OCI-LY1 (cell line): ENCODE measurements at regions not wholly inside any gene's neighbourhood (a gene's known extent, or its start where the extent isn't known, plus 50 kb on each side); places are given as distances from the start of the nearest gene placed in this dataset.

Experiments used
- H2AFZ ChIP-seq: fragments of 200-600 bp; sonication (generic), shearing (Covaris generic); 2 replicates; pipeline ENCODE4 v1.6.0; 2014; ENCODE audit warnings: antibody characterized with exemption, mild to moderate bottlenecking, low read length
- H3F3A ChIP-seq: fragments of 200-600 bp; sonication (generic), shearing (Covaris generic); 2 replicates; pipeline ENCODE4 v1.6.0; 2014; ENCODE audit warnings: mild to moderate bottlenecking, antibody characterized with exemption, low read length, moderate library complexity; ENCODE audit not compliant: insufficient read depth
- H3K27ac ChIP-seq: fragments of 200-600 bp; sonication (generic); 2 replicates; pipeline ENCODE4 v1.5.1; 2014; ENCODE audit warnings: low read length, mixed run types, mild to moderate bottlenecking, low read depth; ENCODE audit not compliant: poor library complexity, severe bottlenecking
- H3K27me3 ChIP-seq: fragments of 200-600 bp; sonication (generic); 2 replicates; pipeline ENCODE4 v1.6.0; 2014; ENCODE audit warnings: antibody characterized with exemption, mild to moderate bottlenecking, low read length, moderate library complexity; ENCODE audit not compliant: insufficient read depth
- H3K36me3 ChIP-seq: fragments of 200-600 bp; sonication (generic); 2 replicates; pipeline ENCODE4 v1.6.1; 2014; ENCODE audit warnings: mild to moderate bottlenecking, antibody characterized with exemption, low read length, moderate library complexity, mixed read lengths; ENCODE audit not compliant: insufficient read depth
- H3K4me1 ChIP-seq: fragments of 200-600 bp; sonication (generic); 2 replicates; pipeline ENCODE4 v1.5.1; 2014; ENCODE audit warnings: mild to moderate bottlenecking, low read length, moderate library complexity; ENCODE audit not compliant: insufficient read depth, severe bottlenecking
- H3K4me2 ChIP-seq: fragments of 200-600 bp; sonication (generic), shearing (Covaris generic); 2 replicates; pipeline ENCODE4 v1.6.1; 2014; ENCODE audit warnings: low read length
- H3K4me3 ChIP-seq: fragments of 200-600 bp; sonication (generic); 2 replicates; pipeline ENCODE4 v1.5.1; 2014; ENCODE audit warnings: low read length, low read depth, mild to moderate bottlenecking, mixed read lengths; ENCODE audit not compliant: poor library complexity, severe bottlenecking
- H3K79me2 ChIP-seq: fragments of 200-600 bp; shearing (Covaris generic); 2 replicates; pipeline ENCODE4 v1.6.1; 2016; ENCODE audit warnings: mixed run types, low read length, mixed read lengths; ENCODE audit not compliant: insufficient read depth
- H3K9ac ChIP-seq: fragments of 200-600 bp; sonication (generic), shearing (Covaris generic); 2 replicates; pipeline ENCODE4 v1.6.1; 2014; ENCODE audit warnings: mild to moderate bottlenecking, low read length, mixed read lengths
- H3K9me2 ChIP-seq: fragments of 200-600 bp; sonication (generic), shearing (Covaris generic); 2 replicates; pipeline ENCODE4 v1.6.1; 2014; ENCODE audit warnings: low read depth, mild to moderate bottlenecking, low read length, mixed read lengths
- H3K9me3 ChIP-seq: fragments of 200-600 bp; shearing (Covaris generic); 2 replicates; pipeline ENCODE4 v1.6.1; 2014; ENCODE audit warnings: low read length, mixed read lengths
- H4K20me1 ChIP-seq: fragments of 200-600 bp; sonication (generic), shearing (Covaris generic); 2 replicates; pipeline ENCODE4 v1.6.0; 2016; ENCODE audit warnings: mild to moderate bottlenecking, low read length; ENCODE audit not compliant: insufficient read depth
- EZH2 ChIP-seq: fragments of 200-600 bp; sonication (generic), shearing (Covaris generic); IDR thresholded peaks from 2 replicates; pipeline ENCODE4 v1.8.0; 2017; ENCODE audit warnings: borderline replicate concordance, mixed run types, mild to moderate bottlenecking, antibody characterized with exemption, low read length, moderate library complexity, mixed read lengths
- TF ChIP-seq, protein P1 (sequence below): fragments of 200-600 bp; sonication (generic), shearing (Covaris generic); IDR thresholded peaks from 2 replicates; pipeline ENCODE4 v1.5.1; 2017; ENCODE audit warnings: mild to moderate bottlenecking, antibody characterized with exemption, low read length, moderate library complexity, mixed read lengths

DNA sequence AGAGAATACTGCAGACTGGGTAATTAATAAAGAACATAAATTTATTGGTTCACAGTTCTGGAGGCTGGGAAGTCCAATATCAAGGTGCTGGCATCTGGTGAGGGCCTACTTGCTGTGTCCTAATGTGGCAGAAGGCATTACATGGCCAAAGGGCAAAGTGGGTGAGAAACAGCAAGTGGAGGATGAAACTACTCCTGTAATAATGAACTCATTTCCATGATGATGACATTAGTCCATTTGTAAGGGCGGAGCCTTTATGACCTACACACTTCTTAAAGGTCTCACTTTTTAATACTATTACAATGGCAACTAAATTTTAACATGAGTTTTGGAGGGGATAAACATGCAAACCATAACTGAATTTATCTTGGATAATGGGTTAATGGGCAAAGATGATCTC lies 139.6 kb upstream of the SGO1 start:
- no peak overlapping the region for H2AFZ ChIP-seq
- TF ChIP-seq, protein P1, sequence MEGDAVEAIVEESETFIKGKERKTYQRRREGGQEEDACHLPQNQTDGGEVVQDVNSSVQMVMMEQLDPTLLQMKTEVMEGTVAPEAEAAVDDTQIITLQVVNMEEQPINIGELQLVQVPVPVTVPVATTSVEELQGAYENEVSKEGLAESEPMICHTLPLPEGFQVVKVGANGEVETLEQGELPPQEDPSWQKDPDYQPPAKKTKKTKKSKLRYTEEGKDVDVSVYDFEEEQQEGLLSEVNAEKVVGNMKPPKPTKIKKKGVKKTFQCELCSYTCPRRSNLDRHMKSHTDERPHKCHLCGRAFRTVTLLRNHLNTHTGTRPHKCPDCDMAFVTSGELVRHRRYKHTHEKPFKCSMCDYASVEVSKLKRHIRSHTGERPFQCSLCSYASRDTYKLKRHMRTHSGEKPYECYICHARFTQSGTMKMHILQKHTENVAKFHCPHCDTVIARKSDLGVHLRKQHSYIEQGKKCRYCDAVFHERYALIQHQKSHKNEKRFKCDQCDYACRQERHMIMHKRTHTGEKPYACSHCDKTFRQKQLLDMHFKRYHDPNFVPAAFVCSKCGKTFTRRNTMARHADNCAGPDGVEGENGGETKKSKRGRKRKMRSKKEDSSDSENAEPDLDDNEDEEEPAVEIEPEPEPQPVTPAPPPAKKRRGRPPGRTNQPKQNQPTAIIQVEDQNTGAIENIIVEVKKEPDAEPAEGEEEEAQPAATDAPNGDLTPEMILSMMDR, result no peak
- no peak for TF ChIP-seq EZH2
- H3K36me3 ChIP-seq, result no peaks in the 10 kb centered on the region
- H3F3A ChIP-seq, result no peaks in the 10 kb centered on the region
- H3K9me3 ChIP-seq, result no peaks in the 10 kb centered on the region
- no peak overlapping the region for H3K4me3 ChIP-seq
- H3K9me2 ChIP-seq, result no peaks in the 10 kb centered on the region
- no peaks in the 10 kb centered on the region for H4K20me1 ChIP-seq
- no peaks in the 10 kb centered on the region for H3K79me2 ChIP-seq
- no peaks in the 10 kb centered on the region for H3K27me3 ChIP-seq
- H3K4me1 ChIP-seq, result no peaks in the 10 kb centered on the region
- H3K9ac ChIP-seq, result no peak overlapping the region
- H3K4me2 ChIP-seq, result no peak overlapping the region
- no peak overlapping the region for H3K27ac ChIP-seq

DNA sequence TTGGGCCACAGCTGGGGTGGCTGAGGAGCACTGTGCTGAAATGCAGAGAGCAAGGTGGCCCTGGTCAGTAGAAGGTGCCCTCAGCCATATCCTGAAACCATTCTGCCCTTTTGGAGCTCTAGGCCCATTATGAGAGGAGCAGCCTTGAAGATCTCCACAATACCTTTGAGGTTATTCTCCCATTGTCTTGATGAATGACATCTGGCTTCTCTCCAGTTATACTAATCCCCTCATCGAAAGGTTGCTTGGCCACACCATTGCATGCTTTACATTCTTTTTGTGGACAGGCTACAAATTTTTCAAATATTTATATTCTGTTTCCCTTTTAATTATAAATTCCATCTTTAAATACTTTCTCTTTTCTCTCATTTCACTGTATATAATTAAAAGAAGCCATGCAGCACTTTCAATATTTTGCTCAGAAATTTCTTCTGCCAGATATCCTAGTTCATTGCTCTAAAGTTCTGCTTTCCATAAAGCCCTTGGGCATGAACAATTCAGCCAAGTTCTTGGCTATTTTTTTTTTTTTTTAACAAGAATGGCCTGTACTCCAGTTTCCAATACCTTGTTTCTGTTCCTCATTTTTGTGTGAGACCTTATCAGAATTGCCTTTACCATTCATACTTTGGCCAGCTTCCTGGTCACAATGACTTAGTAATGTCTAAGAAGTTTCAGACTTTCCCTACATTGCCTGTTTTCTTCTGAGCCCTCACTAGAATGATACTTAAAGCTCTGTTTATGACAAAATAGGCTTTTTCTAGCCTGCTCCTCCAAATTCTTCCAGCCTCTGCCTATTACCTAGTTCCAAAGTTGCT lies 138.9 kb upstream of the SGO1 start:
- H3K27me3 ChIP-seq, result no peaks in the 10 kb centered on the region
- H3K4me2 ChIP-seq, result no peak overlapping the region
- no peak overlapping the region for H3K27ac ChIP-seq
- no peaks in the 10 kb centered on the region for H3K79me2 ChIP-seq
- H3K9me3 ChIP-seq, result no peaks in the 10 kb centered on the region
- H3K4me3 ChIP-seq, result no peak overlapping the region
- no peak overlapping the region for H2AFZ ChIP-seq
- H3K9ac ChIP-seq, result no peak overlapping the region
- H4K20me1 ChIP-seq, result no peaks in the 10 kb centered on the region
- no peaks in the 10 kb centered on the region for H3K36me3 ChIP-seq
- H3K9me2 ChIP-seq, result no peaks in the 10 kb centered on the region
- no peaks in the 10 kb centered on the region for H3F3A ChIP-seq
- TF ChIP-seq, protein P1, result no peak
- no peak for TF ChIP-seq EZH2
- H3K4me1 ChIP-seq, result no peaks in the 10 kb centered on the region

DNA sequence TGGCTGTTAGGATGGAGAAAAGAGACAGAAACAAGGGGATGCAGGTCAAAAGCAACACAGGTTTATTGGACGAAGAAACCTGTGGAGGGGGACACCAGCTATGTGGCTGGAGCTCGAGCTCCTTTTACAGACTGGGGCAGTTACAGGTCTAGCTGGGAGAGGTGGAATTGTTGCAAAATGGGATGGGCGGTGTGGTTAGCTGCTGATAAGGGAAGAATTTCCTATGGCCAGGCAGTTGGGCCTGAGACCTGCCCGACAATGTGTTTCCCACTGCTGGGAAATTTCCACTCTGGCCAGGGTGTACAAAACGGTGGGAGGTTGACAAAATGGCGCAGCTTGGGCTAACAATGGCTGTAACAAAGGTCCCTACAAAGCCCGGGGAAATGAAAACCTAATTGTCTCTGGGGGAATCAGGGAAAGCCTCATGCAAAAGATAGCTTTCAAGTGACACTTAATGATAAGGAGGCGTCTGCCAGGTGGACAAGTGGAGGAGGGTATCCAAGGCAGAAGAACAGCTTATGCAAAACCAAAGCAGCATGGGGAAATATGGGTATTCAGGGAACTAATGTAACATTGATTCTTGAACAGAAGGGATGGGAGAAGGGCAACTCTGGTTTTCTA lies 137.4 kb upstream of the SGO1 start:
- H3K79me2 ChIP-seq, result no peaks in the 10 kb centered on the region
- TF ChIP-seq EZH2, result no peak
- TF ChIP-seq, protein P1, result no peak
- H2AFZ ChIP-seq, result no peak overlapping the region
- H3K4me3 ChIP-seq, result no peak overlapping the region
- H3K36me3 ChIP-seq, result no peaks in the 10 kb centered on the region
- no peaks in the 10 kb centered on the region for H3K9me2 ChIP-seq
- no peaks in the 10 kb centered on the region for H3K4me1 ChIP-seq
- no peak overlapping the region for H3K9ac ChIP-seq
- no peaks in the 10 kb centered on the region for H3K27me3 ChIP-seq
- H3F3A ChIP-seq, result no peaks in the 10 kb centered on the region
- no peak overlapping the region for H3K4me2 ChIP-seq
- H4K20me1 ChIP-seq, result no peaks in the 10 kb centered on the region
- no peak overlapping the region for H3K27ac ChIP-seq
- H3K9me3 ChIP-seq, result no peaks in the 10 kb centered on the region
